ENCODE measurements at regions not wholly inside any gene's neighbourhood (a gene's known extent, or its start where the extent isn't known, plus 50 kb on each side); places are given as distances from the start of the nearest gene placed in this dataset.
"Not testable (repeated sequence)": the region's sequence is repeated elsewhere in the genome, so short reads cannot be mapped to it uniquely, and the experiment has no call there.

DNA sequence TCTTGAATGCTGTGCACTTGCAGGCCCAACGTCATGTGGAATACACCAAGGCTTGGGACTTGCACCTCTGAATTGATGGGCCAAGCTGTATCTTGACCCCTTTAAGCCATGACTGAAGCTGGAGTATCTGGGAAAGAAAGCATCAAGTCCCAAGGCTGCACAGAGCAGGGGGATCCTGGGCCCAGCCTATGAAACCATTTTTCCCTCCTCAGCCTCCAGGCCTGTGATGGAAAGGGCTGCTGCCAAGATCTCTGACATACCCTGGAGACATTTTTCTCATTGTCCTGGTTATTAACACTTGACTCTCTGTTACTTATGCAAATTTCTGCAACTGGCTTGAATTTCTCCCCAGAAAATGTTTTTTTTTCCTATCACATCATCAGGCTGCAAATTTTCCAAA, 174.0 kb upstream of the SNX2 start:
- no peak for DNase-seq (ENCODE audit: low spot score)

DNA sequence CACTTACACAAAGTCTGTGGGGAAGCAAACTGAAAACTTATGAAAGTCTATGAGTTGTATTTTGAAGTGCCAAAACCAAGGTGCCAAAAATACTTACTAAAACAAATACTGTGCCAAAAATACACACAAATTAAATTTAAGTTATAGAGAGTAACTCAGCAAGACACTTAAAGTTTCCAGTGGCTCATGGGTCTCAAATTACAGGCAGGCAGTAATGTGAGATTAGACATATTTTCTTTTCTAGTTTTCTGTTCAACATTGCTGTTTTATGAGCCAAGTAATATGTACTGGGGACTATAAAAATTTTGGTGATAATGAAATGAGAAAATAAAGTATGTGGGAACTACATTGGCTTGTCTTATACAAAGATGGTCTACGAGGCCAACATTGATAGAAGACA, 172.2 kb upstream of the SNX2 start:
- no peak for DNase-seq (ENCODE audit: low spot score)

DNA sequence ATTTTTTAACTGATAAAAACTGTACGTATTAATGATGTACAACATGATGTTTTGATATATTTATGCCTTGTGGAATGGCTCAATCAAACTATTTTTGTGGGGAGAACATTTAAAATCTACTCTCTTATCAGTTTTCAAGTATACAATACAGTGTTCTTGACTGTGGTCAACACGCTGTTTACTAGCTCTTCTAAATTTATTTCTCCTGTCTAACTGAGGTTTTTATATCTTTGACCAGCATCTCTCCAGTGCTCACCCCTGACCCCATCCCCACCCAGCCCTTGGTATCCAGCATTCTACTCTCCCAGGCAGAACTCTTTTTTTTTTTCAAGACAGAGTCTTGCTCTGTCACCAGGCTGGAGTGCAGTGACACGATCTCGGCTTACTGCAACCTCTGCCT, 169.6 kb upstream of the SNX2 start:
- DNase-seq (ENCODE audit: low spot score), result no peak

DNA sequence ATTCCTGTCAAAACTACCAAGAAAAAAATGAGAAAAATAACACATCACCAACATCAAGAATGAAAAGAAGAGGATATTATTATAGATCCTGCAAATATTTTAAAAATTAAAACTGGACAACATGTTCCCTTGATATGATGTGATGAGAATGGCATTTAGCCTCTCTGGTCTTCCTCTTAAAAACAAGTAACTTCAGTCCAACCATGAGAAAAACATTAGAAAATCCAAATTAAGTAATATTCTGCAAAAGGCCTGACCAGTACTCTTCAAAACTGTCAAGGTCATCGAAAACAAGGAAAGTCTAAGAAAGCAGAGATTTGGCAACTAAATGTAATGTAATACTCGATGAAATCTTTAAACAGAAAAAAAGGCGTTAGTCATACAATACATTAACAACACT, 167.1 kb upstream of the SNX2 start:
- DNase-seq (ENCODE audit: low spot score), result no peak

DNA sequence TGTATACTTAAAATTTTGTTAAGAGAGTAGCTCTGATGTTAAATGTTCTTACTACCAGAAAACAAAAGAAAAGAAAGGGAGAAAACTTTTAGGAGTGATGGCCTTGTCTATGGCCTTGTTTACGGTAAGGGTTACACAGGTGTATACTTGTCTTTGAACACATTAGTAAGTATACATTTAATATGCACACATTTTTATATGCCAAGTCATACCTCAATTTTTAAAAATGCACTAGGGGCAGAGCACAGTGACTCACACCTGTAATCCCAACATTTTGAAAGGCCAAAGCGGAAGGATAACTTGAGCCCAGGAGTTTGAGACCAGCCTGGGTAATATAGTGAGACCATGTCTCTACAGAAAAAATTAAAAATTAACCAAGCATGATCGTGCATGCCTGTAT, 166.7 kb upstream of the SNX2 start:
- no peak for DNase-seq (ENCODE audit: low spot score)

GRCh38 chr5:122611406-122611805, 163.5 kb upstream of the SNX2 start:
- no peak for DNase-seq (ENCODE audit: low spot score)

DNA sequence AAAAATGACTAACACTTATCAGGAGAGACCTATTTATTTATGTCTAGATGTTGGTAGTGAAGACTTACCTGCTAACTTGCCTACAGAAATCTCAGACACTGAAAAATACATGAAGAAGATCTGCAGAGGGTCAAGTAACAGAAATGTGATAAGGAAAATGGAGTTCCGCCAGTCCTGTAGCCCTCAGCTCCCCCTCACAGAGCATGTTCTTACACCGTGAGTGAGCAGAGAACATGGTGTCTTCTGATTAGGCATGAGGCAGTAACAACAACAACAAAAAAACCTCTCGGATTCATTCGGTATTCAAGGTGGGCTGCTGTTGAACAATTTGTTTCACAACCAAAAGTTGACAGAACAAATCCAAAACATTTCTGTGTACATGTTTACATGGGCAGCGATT, 162.0 kb upstream of the SNX2 start:
- DNase-seq (ENCODE audit: low spot score), result no peak

DNA sequence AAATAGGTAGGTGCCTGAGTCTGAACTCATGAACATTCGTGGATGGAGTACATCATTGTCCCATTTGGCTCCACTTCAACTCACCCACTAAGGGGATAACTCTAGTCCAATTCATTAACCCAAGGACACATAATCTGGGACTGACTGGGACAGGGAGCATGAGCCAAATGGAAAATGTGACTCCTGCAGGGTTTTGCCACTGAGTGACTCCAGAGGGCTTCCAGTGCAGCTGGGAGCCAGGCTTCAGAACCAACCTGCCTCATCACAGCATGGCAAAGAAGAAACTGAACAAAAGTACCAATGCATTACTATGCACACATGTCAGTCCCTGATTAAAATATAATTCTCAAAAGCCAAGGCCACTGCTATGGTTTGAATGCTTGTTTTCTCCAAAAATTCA, 159.7 kb upstream of the SNX2 start:
- DNase-seq (ENCODE audit: low spot score), result no peak

GRCh38 chr5:122615832-122616231, 159.0 kb upstream of the SNX2 start:
- no peak for DNase-seq (ENCODE audit: low spot score)

DNA sequence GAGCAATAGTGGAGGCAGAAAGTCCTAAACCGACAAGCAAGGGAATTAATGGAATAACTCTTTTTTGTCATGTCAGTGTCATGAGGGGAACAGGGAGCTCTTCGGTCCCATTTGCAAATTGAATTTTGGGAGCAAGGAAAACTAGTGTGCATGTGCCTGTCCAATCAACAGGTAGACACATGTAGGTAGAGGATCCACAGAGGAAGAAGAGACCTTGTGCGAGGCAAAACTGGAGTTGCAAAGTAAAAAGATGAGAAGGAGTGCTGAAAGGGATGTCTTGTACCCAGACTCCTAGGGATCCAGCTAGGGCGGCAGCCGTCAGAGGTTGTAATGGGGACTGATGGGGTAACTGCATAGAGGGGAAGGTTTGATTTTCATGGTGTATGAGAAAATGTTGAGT, 156.8 kb upstream of the SNX2 start:
- not testable (repeated sequence) for DNase-seq (ENCODE audit: low spot score)

DNA sequence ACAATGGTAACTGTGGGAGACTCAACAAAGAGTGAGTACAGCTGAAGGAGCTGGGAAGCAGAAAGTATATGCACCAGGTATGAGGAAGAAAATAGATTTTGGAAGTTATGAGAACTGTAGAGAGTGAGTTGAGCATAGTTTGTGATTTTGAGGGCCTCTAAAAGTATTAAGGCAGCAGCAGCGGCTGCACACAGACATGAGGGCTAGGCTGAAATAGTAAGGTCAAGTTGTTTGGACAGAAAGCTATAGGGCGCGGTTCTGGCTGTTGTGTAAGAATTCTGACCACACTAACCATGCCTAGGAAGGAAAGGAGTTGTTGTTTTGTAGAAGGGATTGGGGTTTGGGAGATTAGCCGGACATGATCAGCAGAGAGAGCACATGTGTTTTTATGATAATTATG, 154.1 kb upstream of the SNX2 start:
- DNase-seq (ENCODE audit: low spot score), result not testable (repeated sequence)

DNA sequence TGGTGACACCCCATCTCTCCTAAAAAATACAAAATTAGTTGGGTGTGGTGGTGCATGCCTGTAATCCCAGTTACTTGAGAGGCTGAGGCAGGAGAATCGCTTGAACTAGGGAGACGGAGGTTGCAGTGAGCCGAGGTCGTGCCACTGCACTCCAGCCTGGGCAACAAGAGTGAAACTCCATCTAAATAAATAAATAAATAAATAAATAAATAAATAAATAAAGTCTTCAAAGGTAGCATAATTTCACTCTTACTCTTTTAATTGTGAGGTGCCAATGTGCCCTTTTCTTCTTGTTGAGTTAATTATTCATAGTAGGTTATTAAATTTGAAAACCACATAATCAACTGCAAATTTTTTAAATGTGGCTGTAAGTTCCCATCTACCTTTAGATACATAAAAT, 146.2 kb upstream of the SNX2 start:
- DNase-seq (ENCODE audit: low spot score), result not testable (repeated sequence)

DNA sequence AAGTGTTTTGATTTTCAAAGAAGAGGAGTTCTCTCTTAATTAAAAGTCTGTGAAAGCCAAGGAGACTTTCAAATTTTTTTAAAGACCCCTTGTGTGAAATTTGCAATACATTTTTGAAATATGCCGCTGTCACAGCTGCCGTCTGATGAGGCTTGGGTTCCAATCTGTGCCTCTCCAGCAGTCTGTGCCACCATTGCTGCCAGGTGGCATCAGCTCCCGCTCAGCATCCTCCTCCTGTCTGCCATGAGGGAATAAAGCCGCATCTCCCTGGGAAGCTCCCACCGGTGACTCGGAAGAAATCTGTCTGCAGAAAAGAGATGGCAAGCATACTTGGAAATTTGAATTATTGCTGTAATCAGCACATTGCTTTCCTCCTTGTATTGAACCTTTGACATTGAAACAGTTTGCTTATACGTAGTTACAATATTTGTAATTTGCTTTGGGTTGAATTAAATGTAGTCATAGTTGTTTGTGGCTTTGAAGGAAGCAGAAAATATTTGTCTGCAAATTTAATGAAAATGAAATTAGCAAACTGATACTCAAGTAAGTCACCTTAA, 145.7 kb upstream of the SNX2 start:
- no peak for DNase-seq (ENCODE audit: low spot score)

- DNase-seq (ENCODE audit: low spot score), result no peak
Measured at GRCh38 chr5:122638581-122638980, 136.3 kb upstream of the SNX2 start.

DNA sequence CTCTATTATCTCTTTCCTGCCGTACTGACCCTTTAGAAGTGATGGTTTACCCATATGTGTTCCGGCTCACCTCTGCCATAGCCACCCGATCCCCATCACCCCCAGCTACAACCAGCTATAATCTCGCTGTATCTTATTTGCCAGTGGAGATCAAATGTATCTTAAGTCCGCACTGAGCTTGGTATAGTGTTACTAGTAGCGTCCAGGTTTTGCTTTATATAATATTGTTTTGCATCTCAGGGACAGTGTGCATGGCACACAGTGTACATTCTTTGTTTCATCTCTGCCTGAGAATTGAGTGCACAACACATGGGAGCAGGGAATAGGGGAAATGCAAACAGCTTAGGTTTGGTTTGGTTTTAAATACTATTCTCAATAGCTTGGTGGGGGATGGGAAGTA, 135.8 kb upstream of the SNX2 start:
- no peak for DNase-seq (ENCODE audit: low spot score)

- DNase-seq (ENCODE audit: low spot score), result no peak
Measured at GRCh38 chr5:122639864-122640263, 135.0 kb upstream of the SNX2 start.

DNA sequence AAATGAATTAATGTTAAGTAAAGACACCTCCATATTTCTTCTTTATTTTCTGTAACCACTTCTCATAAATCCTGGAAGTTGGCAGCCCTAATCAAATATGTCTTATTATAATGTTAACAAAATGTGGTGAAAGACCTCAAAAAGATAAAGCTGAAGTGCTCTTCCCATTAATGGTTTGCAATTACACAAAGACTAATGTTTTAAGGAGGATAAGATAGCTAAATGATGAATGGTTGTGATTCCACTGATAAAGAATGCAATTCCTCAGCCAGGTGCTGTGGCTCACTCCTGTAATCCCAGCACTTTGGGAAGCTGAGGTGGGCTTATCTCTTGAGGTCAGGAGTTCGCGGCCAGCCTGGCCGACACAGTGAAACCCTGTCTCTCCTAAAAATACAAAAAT, 125.8 kb upstream of the SNX2 start:
- no peak for DNase-seq (ENCODE audit: low spot score)

DNA sequence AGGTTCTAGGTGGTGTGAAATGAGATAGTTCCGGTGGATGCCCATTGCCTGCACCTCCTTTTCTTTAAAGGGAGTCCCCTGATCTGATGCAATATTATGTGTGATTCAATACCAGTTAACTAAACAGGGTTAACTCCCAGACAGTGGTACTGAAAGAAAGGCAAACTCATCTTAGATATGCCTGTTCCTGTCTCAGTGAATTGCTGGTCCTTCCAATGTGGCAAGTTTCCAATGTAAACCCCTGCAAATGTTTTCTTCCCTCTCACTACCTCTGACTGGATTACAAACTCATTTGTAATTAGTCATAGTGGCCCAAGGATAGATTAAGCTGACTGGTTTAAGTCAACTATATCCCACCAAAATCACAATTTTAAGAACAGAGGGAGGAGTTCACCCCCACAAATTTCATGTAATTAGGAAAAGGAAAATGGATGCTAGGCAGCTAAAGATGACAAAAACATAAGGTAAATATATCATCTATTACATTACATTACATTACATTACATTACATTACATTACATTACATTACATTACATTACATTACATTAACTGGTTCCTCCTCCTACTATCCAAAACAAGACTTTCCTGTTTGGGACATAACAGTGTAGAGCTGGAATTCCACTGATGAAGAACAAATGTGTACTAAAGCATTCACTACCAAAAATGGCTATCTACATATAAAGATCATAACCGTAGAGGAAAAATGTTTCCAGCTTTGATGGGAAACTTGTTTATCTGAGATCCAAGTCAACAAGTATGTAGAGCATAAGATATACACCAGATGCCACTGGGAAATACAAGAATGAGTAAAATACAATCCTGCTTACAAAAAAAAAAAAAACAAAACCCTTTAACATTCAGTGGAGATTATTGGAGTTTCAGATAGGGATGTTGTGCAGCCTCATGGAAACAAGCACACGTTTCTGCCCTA, 121.5 kb upstream of the SNX2 start:
- DNase-seq (ENCODE audit: low spot score), result no peak

DNA sequence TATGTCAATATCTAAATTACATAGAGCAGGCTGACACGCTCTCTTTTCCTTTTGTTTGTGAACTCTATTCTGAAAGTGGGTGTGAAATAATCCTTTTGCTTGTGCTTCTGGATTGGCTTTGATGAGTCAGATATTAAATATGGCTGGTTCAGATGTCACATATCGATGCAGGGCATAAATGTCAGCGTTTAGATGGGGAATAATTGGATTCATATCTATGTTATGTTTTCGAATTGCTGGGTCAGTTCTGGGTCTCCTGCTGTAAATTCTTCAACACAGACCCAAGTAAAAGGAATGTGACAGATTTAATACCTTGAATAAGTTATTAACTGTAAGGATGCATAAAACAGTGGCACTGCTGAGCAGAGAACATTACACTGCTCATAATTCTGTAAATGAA, 118.7 kb upstream of the SNX2 start:
- DNase-seq (ENCODE audit: low spot score), result no peak

DNA sequence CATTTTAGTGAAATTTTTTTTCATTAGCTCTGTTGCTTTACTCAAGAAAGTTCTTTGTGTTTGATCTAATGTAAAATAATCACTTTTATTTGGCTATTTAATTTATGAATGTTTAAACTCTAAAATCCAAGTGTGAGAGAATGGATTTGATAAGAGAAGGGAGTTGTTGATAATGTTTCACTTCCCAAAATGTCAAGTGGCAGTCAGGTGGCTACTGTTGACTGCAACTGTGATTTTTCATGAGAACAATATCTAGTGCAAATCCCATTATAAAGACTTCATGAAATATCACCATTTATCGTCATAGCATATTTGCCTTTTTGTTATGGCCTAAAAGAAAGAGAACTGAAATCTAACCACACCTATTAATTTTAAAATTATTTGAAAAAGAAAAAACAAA, 118.3 kb upstream of the SNX2 start:
- no peak for DNase-seq (ENCODE audit: low spot score)

DNA sequence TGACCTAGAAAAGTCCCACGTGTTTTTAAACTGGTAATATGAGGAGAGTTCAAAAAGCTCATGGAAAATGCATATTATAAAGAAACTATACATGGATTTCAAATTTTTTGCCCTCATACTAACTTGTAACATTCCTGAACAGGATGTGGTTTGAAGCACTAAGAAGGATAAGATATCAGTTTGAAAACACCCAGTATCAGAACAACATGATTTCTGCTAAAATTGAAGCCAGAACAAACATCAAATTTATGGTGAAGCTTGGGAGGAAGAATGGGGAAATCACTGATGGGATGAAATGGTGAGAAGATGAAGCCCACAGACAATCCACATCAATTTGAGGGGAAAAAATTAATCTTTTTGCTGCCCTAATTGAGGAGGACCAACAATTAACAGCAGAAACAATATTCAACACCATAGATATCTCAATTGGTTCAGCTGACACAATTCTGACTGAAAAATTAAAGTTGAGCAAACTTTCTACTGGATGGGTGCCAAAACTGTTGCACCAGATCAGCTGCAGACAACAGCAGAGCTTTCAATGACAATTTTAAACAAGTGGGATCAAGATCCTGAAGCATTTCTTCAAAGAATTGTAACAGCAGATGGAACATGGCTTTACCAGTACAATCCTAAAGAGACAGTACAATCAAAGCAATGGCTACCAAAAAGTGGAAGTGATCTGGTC, 113.2 kb upstream of the SNX2 start:
- DNase-seq (ENCODE audit: low spot score), result no peak

- no peak for DNase-seq (ENCODE audit: low spot score)
Measured at GRCh38 chr5:122665051-122665450, 109.8 kb upstream of the SNX2 start.

DNA sequence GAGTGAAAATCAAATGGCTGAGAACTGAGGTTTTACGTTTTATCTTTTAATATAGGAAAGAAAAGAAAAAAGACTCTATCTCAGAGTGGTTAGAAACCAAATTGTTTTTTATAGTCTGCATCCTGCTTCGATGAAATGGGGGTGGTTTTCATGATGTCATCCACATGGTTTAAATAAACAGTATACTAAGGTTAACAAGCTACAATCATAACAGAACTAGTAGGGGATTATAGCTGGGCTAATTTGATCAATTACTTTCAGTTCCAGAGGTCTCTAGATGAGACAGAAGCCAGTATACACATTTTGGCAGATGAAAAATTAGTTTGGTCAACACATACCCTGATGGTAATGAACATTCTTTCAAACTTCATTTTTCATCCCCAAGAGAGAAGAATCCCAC, 106.3 kb upstream of the SNX2 start:
- no peak for DNase-seq (ENCODE audit: low spot score)
